SK-N-SH (cell line): ENCODE measurements at regions not wholly inside any gene's neighbourhood (a gene's known extent, or its start where the extent isn't known, plus 50 kb on each side); places are given as distances from the start of the nearest gene placed in this dataset.

Source experiments
- EZH2phosphoT487 ChIP-seq: fragments of 200-600 bp; sonication (generic); IDR thresholded peaks from 2 replicates; pipeline ENCODE4 v1.6.1; 2017; ENCODE audit warnings: low read depth, mixed run types, mild to moderate bottlenecking, antibody characterized with exemption, moderate library complexity, borderline replicate concordance
- POLR2AphosphoS5 ChIP-seq: IDR thresholded peaks from 2 replicates; pipeline ENCODE4 v1.6.1; 2012; ENCODE audit warnings: low read depth, low read length
- RAD21 ChIP-seq: IDR thresholded peaks from 2 replicates; pipeline ENCODE4 v1.6.1; 2012; ENCODE audit warnings: mild to moderate bottlenecking, low read length
- TAF1 ChIP-seq: IDR thresholded peaks from 2 replicates; pipeline ENCODE4 v1.6.1; 2012; ENCODE audit warnings: low read depth, mild to moderate bottlenecking, low read length, moderate library complexity, borderline replicate concordance
- TF ChIP-seq, protein P1 (sequence below): fragments of 200-600 bp; sonication (generic); IDR thresholded peaks from 2 replicates; pipeline ENCODE4 v1.6.1; 2017; ENCODE audit warnings: antibody characterized with exemption, mild to moderate bottlenecking, moderate library complexity
- TF ChIP-seq, protein P2 (sequence below): IDR thresholded peaks from 2 replicates; pipeline ENCODE4 v1.4.0; 2012; ENCODE audit warnings: low read depth, borderline replicate concordance

DNA sequence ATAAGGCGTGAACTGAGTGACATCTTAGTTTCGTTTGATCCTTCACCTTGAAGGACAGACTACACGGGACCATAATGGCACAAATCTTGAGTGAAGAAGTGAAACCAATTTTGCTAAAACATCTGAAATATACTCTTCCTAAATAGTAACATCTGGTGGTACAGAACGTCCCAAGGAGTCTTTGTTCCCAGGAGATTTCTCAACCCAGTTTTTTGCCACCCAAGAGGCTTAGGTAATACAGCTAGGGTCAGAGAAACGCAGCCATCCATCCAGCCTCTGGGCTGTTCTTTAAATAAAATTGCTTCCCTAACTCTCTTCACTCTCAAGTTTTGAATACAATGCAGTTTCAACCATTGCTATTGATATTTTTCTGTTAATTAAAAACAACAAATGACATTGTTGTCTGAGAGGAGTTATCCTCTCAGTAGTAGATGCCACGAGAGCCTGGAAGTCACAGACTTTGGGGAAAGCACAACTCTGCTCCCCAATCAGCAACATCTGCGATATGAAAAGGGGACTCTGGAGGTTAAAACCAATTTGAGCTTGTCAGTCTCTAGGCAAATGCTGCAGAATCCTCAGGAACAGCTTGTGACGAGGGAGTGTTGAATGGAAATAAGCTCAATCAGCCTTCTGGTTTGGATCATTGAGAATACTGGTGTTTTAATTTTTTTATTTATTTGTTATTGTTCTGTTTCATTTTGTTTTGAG is 394.3 kb upstream of the ADGRL2 start:
- no peak for TF ChIP-seq TAF1
- no peak for TF ChIP-seq RAD21
- TF ChIP-seq, protein P1, sequence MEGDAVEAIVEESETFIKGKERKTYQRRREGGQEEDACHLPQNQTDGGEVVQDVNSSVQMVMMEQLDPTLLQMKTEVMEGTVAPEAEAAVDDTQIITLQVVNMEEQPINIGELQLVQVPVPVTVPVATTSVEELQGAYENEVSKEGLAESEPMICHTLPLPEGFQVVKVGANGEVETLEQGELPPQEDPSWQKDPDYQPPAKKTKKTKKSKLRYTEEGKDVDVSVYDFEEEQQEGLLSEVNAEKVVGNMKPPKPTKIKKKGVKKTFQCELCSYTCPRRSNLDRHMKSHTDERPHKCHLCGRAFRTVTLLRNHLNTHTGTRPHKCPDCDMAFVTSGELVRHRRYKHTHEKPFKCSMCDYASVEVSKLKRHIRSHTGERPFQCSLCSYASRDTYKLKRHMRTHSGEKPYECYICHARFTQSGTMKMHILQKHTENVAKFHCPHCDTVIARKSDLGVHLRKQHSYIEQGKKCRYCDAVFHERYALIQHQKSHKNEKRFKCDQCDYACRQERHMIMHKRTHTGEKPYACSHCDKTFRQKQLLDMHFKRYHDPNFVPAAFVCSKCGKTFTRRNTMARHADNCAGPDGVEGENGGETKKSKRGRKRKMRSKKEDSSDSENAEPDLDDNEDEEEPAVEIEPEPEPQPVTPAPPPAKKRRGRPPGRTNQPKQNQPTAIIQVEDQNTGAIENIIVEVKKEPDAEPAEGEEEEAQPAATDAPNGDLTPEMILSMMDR: no peak
- TF ChIP-seq POLR2AphosphoS5: no peak
- TF ChIP-seq, protein P2, sequence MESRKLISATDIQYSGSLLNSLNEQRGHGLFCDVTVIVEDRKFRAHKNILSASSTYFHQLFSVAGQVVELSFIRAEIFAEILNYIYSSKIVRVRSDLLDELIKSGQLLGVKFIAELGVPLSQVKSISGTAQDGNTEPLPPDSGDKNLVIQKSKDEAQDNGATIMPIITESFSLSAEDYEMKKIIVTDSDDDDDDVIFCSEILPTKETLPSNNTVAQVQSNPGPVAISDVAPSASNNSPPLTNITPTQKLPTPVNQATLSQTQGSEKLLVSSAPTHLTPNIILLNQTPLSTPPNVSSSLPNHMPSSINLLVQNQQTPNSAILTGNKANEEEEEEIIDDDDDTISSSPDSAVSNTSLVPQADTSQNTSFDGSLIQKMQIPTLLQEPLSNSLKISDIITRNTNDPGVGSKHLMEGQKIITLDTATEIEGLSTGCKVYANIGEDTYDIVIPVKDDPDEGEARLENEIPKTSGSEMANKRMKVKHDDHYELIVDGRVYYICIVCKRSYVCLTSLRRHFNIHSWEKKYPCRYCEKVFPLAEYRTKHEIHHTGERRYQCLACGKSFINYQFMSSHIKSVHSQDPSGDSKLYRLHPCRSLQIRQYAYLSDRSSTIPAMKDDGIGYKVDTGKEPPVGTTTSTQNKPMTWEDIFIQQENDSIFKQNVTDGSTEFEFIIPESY: no peak
- TF ChIP-seq EZH2phosphoT487: no peak
